GM21381 (cell line): ENCODE measurements at regions not wholly inside any gene's neighbourhood (a gene's known extent, or its start where the extent isn't known, plus 50 kb on each side); places are given as distances from the start of the nearest gene placed in this dataset.
"Not testable (repeated sequence)": the region's sequence is repeated elsewhere in the genome, so short reads cannot be mapped to it uniquely, and the experiment has no call there.

Experiments used
- ATAC-seq: cut with Tn5 transposase; IDR thresholded peaks from one replicate; pipeline ENCODE4 v1.9.1; 2021; ENCODE audit warnings: mild to moderate bottlenecking, moderate library complexity; ENCODE audit not compliant: unreplicated experiment

GRCh38 chr7:119908948-119909347 is 364.0 kb upstream of the KCND2 start:
- no peak for ATAC-seq

GRCh38 chr7:119914119-119914518 is 358.9 kb upstream of the KCND2 start:
- not testable (repeated sequence) for ATAC-seq

DNA sequence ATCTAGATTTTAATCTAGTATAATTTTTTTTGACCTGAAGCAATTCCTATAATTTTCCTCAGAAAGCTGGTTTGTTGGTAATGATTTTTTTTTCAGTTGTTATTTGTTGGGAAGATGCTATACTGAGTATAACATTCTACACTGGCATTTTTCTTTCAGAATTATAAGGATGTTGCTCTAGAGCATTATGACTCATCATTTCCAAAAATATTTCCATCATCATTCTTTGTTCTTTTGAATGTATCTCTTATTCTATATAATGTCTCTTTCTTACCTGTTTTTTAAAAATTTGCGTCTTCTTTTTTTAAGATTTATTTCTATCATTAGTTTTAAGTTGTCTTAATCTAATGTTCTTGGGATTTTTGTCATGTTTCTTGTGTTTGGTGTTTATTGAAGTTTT is 356.5 kb upstream of the KCND2 start:
- ATAC-seq: no peak

GRCh38 chr7:119918185-119918584 is 354.8 kb upstream of the KCND2 start:
- no peak for ATAC-seq

DNA sequence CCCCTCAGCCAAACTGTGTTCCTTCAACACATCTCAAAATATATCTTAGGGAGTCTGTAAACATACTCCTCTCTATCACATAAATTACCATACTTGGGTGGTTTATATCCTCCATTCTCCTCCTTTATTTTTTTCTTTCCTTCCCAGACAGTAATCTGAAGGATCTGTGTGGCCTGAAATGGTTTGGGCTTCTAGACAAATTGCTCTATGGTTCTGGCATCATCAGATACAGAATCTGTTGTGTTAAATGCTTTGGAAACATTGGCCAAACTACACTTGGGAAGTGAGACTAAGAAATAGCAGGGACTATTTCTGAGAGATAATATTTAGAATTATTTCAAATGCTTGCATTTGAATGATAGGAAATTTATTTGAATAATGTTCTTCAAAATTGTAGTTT is 353.0 kb upstream of the KCND2 start:
- no peak for ATAC-seq

DNA sequence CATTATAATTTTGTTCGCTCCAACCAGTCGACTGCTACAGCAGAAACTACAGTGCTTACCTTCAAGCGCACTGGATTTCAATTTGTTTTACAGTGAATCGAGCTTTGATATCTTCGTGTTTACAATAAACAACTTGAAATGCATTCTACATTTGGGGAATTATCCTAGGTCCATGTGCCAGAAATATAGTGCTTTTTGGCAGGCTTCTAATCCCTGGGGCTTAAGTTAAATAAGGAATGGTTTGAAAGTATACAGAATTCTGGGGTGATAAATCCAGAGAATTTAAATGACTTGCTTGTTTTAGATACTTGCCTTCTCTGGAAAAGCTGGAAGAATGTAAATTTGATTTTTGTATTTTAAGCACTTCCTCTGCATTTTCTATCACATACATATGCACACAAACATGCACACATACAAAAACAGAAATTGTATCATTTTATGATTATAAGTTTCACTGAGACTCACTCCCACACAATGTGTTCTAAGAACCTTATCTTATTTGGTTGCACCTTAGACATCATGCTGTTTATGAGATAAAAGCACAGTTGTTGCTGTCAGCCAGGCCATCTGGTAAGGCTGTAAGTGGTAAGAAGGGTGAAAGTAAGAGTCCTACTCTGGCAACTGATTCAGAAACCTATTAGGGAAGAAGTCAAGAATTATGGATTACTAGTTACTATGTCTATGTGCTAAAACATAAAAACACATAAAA is 347.2 kb upstream of the KCND2 start:
- ATAC-seq: no peak

DNA sequence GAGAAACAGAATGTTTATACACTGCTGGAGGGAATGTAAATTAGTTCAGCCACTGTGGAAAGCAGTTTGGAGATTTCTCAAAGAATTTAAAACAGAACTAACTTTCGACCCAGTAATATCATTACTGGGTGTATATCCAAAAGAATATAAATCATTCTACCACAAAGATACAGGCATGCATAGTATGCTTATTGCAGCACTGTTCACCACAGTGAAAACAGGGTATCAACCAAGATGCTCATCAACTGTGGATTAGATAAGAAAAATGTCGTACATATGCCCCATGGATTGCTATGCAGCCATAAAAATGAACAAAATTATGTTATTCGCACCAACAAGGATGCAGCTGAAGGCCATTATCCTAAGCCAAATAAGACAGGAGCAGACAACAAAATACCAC is 343.1 kb upstream of the KCND2 start:
- ATAC-seq: no peak

- ATAC-seq: no peak
These were observed 341.6 kb upstream of the KCND2 start for GRCh38 chr7:119931230-119931824.

- peak; percentile 77 for ATAC-seq
These were observed 337.5 kb upstream of the KCND2 start for GRCh38 chr7:119935418-119936025.

GRCh38 chr7:119936836-119937235 is 336.1 kb upstream of the KCND2 start:
- no peak for ATAC-seq

GRCh38 chr7:119937745-119938144 is 335.2 kb upstream of the KCND2 start:
- no peak for ATAC-seq

- ATAC-seq: no peak
These were observed 328.9 kb upstream of the KCND2 start for GRCh38 chr7:119943942-119944600.

GRCh38 chr7:119944601-119944972 is 328.4 kb upstream of the KCND2 start:
- no peak for ATAC-seq

- no peak for ATAC-seq
These were observed 327.2 kb upstream of the KCND2 start for GRCh38 chr7:119945822-119946221.

- ATAC-seq: no peak
These were observed 323.9 kb upstream of the KCND2 start for GRCh38 chr7:119949053-119949452.

DNA sequence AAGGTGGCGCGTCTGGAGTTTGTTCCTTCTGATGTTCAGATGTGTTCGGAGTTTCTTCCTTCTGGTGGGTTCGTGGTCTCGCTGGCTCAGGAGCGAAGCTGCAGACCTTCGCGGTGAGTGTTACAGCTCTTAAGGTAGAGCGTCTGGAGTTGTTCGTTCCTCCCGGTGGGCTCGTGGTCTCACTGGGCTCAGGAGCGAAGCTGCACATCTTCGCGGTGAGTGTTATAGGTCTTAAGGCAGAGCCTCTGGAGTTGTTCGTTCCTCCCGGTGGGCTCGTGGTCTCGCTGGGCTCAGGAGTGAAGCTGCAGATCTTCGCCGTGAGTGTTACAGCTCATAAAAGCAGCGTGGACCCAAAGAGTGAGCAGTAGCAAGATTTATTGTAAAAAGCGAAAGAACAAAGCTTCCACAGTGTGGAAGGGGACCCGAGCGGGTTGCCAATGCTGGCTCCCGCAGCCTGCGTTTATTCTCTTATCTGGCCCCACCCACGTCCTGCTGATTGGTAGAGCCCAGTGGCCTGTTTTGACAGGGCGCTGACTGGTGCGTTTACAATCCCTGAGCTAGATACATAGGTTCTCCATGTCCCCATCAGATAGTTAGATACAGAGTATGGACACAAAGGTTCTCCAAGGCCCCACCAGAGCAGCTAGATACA is 322.5 kb upstream of the KCND2 start:
- ATAC-seq: not testable (repeated sequence)

DNA sequence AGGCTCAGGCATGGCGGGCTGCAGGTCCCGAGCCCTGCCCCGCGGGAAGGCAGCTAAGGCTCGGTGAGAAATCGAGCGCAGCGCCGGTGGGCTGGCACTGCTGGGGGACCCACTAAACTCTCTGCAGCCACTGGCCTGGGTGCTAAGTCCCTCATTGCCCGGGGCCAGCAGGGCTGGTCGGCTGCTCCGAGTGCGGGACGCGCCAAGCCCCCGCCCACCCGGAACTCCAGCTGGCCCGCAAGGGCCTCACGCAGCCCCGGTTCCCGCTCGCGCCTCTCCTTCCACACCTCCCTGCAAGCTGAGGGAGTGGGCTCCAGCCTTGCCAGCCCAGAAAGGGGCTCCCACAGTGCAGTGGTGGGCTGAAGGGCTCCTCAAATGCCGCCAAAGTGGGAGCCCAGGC is 321.4 kb upstream of the KCND2 start:
- not testable (repeated sequence) for ATAC-seq

DNA sequence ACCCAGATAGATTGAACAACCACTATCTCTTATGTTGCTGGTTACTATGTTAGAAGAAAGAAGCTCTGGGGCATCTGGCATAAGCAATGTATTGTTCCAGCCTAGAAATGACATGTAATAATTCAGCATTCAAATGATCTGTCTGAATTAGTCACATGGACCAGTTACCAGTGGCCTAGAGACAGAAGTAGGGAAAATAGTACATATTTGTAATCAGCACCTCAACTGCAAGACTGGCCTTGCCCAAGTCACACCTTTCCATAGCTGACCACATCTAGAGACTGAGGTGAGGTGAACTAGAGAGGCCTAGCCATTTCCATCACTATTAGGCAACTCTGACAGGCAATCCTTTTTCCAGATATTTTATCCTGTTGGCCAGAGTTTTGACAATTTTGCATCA is 315.6 kb upstream of the KCND2 start:
- no peak for ATAC-seq

DNA sequence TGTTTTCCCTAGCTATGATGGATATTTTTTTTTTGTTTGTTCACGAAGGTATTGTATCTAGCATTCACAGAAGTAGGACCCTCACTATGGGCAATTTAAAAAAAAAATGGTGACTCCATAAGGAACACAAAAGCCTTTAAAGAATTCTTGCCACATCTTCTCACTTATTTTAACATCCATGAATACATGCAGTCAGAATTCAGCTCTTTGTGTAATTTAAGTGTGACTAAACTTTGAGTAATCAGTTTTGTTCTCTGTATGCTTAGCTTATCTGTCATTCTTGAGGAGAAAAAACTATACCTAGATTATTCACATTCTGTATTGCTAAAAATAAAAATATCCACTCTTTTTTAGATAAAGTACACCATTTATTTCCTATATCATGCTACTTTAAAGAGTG is 313.2 kb upstream of the KCND2 start:
- ATAC-seq: no peak

DNA sequence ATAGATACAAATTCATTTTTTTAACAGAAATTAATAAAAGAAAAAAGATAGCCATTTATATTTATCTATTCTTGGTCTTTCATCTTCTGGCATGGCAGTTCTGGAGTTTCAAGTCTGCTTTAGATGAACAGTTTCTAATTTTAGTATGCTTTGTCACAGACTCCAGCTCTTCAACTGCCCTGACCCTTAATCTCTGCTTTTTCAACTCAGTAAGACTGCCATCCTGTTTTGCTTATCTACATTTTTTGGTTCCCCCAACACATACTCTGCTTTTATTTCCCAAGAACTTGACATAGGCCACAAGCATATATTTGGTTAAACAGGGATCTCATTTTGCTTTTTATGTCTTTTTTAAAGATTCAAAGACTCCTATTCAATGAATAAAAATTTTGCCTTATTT is 309.3 kb upstream of the KCND2 start:
- ATAC-seq: no peak

GRCh38 chr7:119964065-119964464 is 308.9 kb upstream of the KCND2 start:
- ATAC-seq: no peak
